HCT116 (cell line): ENCODE measurements at regions not wholly inside any gene's neighbourhood (a gene's known extent, or its start where the extent isn't known, plus 50 kb on each side); places are given as distances from the start of the nearest gene placed in this dataset.

Experiments used
- ATAC-seq: fragments of 200-7000 bp; cut with Tn5 transposase; 2 replicates; pipeline ENCODE4 v1.9.1; 2020; ENCODE audit warnings: mild to moderate bottlenecking, moderate library complexity
- BruUV-seq: library from RNA; stranded (reverse); fragments of 400-500 nt; replicated peaks from 2 replicates; lab custom pipeline; 2021; lab: Mats Ljungman, UMichigan
- CTCF ChIA-PET: fragments of 300-600 bp; sonication (Branson Sonifier 250); formaldehyde crosslinking; loops from one replicate; lab custom pipeline; 2021; ENCODE audit warnings: antibody characterized with exemption; lab: Charles Lee
- POLR2A ChIA-PET: fragments of 300-600, 350-600 bp; sonication (Branson Sonifier 250); formaldehyde crosslinking; loops from one replicate; lab custom pipeline; 2021; ENCODE audit warnings: antibody characterized with exemption; lab: Charles Lee
- RAD21 ChIA-PET, 2 experiments: fragments of 300-600 bp; sonication (Branson Sonifier 250); formaldehyde crosslinking; loops; one replicate each; lab custom pipeline; 2023; ENCODE audit warnings: low total read pairs in 2 of 2; ENCODE audit not compliant: uncharacterized antibody in 2 of 2, unreplicated experiment in 2 of 2, low non-redundant PET in 1 of 2; lab: Charles Lee
- DNase-seq: peaks from one replicate; pipeline ENCODE4 v3.0.0-alpha.2; 2010; ENCODE audit warnings: low read depth, low spot score
- H2AFZ ChIP-seq: fragments of 200-600 bp; shearing (Covaris generic), sonication (generic); 2 replicates; pipeline ENCODE4 v1.6.1; 2017; ENCODE audit warnings: low read depth, mixed run types, mixed read lengths, antibody characterized with exemption, low read length; ENCODE audit not compliant: poor library complexity, severe bottlenecking
- H3K27ac ChIP-seq: 2 replicates; pipeline ENCODE4 v1.5.1; 2012; ENCODE audit warnings: low read depth, low read length
- H3K27me3 ChIP-seq: fragments of 200-600 bp; sonication (generic); 2 replicates; pipeline ENCODE4 v1.6.1; 2016; ENCODE audit warnings: mixed run types, low read length, mixed read lengths; ENCODE audit not compliant: insufficient read depth
- H3K36me3 ChIP-seq, 2 experiments: fragments of 200-500 bp in 1 of 2; fragments of 200-600 bp in 1 of 2; sonication (Bioruptor generic) in 1 of 2; sonication (generic) in 1 of 2; 2 replicates each; pipeline versions ENCODE4 v1.5.1 to v1.6.1; 2014 to 2016; ENCODE audit warnings: low read length in 2 of 2, inconsistent platforms in 1 of 2, mixed read lengths in 1 of 2, mixed run types in 1 of 2; ENCODE audit not compliant: insufficient read depth in 2 of 2, control insufficient read depth in 1 of 2
- H3K4me1 ChIP-seq, 2 experiments: fragments of 200-600 bp in 1 of 2; sonication (generic) in 1 of 2; 2 replicates each; pipeline versions ENCODE4 v1.5.1 to v1.6.1; 2012 to 2017; ENCODE audit warnings: low read length in 2 of 2, inconsistent platforms in 1 of 2, mild to moderate bottlenecking in 1 of 2, mixed read lengths in 1 of 2, mixed run types in 1 of 2, moderate library complexity in 1 of 2; ENCODE audit not compliant: insufficient read depth in 2 of 2, control insufficient read depth in 1 of 2
- H3K4me2 ChIP-seq: fragments of 200-600 bp; sonication (generic); 2 replicates; pipeline ENCODE4 v1.6.1; 2017; ENCODE audit warnings: mixed run types, low read length, mixed read lengths
- H3K4me3 ChIP-seq, 2 experiments: fragments of 200-600 bp in 1 of 2; sonication (generic) in 1 of 2; replicated peaks in 1 of 2; 2 replicates each; pipeline ENCODE4 v1.5.1; 2011 to 2016; ENCODE audit warnings: low read length in 2 of 2, control low read depth in 1 of 2, low read depth in 1 of 2, mild to moderate bottlenecking in 1 of 2, mixed read lengths in 1 of 2, mixed run types in 1 of 2
- H3K79me2 ChIP-seq: fragments of 200-600 bp; sonication (generic); 2 replicates; pipeline ENCODE4 v1.6.1; 2017; ENCODE audit warnings: mild to moderate bottlenecking, mixed run types, low read length, moderate library complexity, mixed read lengths; ENCODE audit not compliant: insufficient read depth
- H3K9ac ChIP-seq: fragments of 200-600 bp; sonication (generic); 2 replicates; pipeline ENCODE4 v1.6.1; 2016; ENCODE audit warnings: low read length, mixed read lengths
- H3K9me2 ChIP-seq: fragments of 200-600 bp; sonication (generic), shearing (Covaris generic); 2 replicates; pipeline ENCODE4 v1.6.1; 2017; ENCODE audit warnings: mixed run types, mild to moderate bottlenecking, moderate library complexity; ENCODE audit not compliant: insufficient read depth
- H3K9me3 ChIP-seq, 2 experiments: fragments of 200-500 bp in 1 of 2; fragments of 200-600 bp in 1 of 2; sonication (Bioruptor generic) in 1 of 2; sonication (generic) in 1 of 2; 2 replicates each; pipeline ENCODE4 v1.6.1; 2014 to 2017; ENCODE audit warnings: low read length in 2 of 2, mixed read lengths in 2 of 2, inconsistent platforms in 1 of 2, low read depth in 1 of 2, mild to moderate bottlenecking in 1 of 2, mixed run types in 1 of 2, moderate library complexity in 1 of 2; ENCODE audit not compliant: control insufficient read depth in 1 of 2, insufficient read depth in 1 of 2
- H4K20me1 ChIP-seq: fragments of 200-600 bp; sonication (generic), shearing (Covaris generic); 2 replicates; pipeline ENCODE4 v1.6.1; 2017; ENCODE audit warnings: mixed run types, mild to moderate bottlenecking, moderate library complexity; ENCODE audit not compliant: insufficient read depth
- ATF3 ChIP-seq: IDR thresholded peaks from 2 replicates; pipeline ENCODE4 v1.6.1; 2012
- CBX3 ChIP-seq: IDR thresholded peaks from 2 replicates; pipeline ENCODE4 v1.6.1; 2012; ENCODE audit warnings: low read depth
- CEBPB ChIP-seq: IDR thresholded peaks from 2 replicates; pipeline ENCODE4 v1.6.1; 2012; ENCODE audit warnings: low read depth
- EGR1 ChIP-seq: IDR thresholded peaks from 2 replicates; pipeline ENCODE4 v1.6.1; 2012; ENCODE audit warnings: low read depth
- ELF1 ChIP-seq: IDR thresholded peaks from 2 replicates; pipeline ENCODE4 v1.6.1; 2012; ENCODE audit warnings: low read depth, borderline replicate concordance
- EZH2phosphoT487 ChIP-seq: fragments of 200-600 bp; IDR thresholded peaks from 2 replicates; pipeline ENCODE4 v1.6.1; 2018; ENCODE audit warnings: antibody characterized with exemption, borderline replicate concordance
- FOSL1 ChIP-seq: IDR thresholded peaks from 2 replicates; pipeline ENCODE4 v1.6.1; 2012; ENCODE audit warnings: low read depth
- MAX ChIP-seq: IDR thresholded peaks from 2 replicates; pipeline ENCODE4 v1.6.1; 2012
- POLR2A ChIP-seq: IDR thresholded peaks from 2 replicates; pipeline ENCODE4 v1.7.0; 2011; ENCODE audit warnings: borderline replicate concordance; ENCODE audit not compliant: insufficient read depth, insufficient read length; ENCODE audit errors: extremely low read depth
- RAD21 ChIP-seq: IDR thresholded peaks from 2 replicates; pipeline ENCODE4 v1.6.1; 2012; ENCODE audit warnings: low read depth, mild to moderate bottlenecking
- REST ChIP-seq: IDR thresholded peaks from 2 replicates; pipeline ENCODE4 v1.6.1; 2012; ENCODE audit warnings: low read depth
- SIN3A ChIP-seq: IDR thresholded peaks from 2 replicates; pipeline ENCODE4 v1.6.1; 2012; ENCODE audit warnings: low read depth
- SRF ChIP-seq: IDR thresholded peaks from 2 replicates; pipeline ENCODE4 v1.6.1; 2012; ENCODE audit warnings: low read depth
- TCF7L2 ChIP-seq: IDR thresholded peaks from 2 replicates; pipeline ENCODE4 v1.7.0; 2011; ENCODE audit warnings: borderline replicate concordance, inconsistent platforms; ENCODE audit not compliant: insufficient read depth, insufficient read length; ENCODE audit errors: extremely low read depth
- YY1 ChIP-seq: IDR thresholded peaks from 2 replicates; pipeline ENCODE4 v1.6.1; 2011; ENCODE audit warnings: low read length, low read depth, moderate library complexity, mild to moderate bottlenecking; ENCODE audit not compliant: insufficient replicate concordance; ENCODE audit errors: extremely low read depth
- intact Hi-C: fragments of 100-400 bp; cut with micrococcal nuclease; formaldehyde crosslinking; loops from 2 replicates; pipeline ENCODE4 v1.10.0; 2022

- intact Hi-C loops = no loop called here
- no peak overlapping the region for H3K4me3 ChIP-seq
- H3K9ac ChIP-seq = no peak overlapping the region
- BruUV-seq = no TSS peak
- H4K20me1 ChIP-seq = no peaks in the 10 kb centered on the region
- no peak for DNase-seq
- H3K9me2 ChIP-seq = no peaks in the 10 kb centered on the region
- TF ChIP-seq CEBPB = no peak
- no peak for TF ChIP-seq EZH2phosphoT487
- TF ChIP-seq EGR1 = no peak
- TF ChIP-seq, all 23 proteins: peak for 0
- no peaks in the 10 kb centered on the region for H3K36me3 ChIP-seq
- H3K4me1 ChIP-seq = no peaks in the 10 kb centered on the region
- POLR2A ChIA-PET = no interaction called here
- H3K27ac ChIP-seq = no peak overlapping the region
- H2AFZ ChIP-seq = no peak overlapping the region
- H3K79me2 ChIP-seq = no peaks in the 10 kb centered on the region
- RAD21 ChIA-PET = no interaction called here
- ATAC-seq = no peak
- H3K4me2 ChIP-seq = no peak overlapping the region
- H3K9me3 ChIP-seq = no peaks in the 10 kb centered on the region; a peak in 1 of 4 replicates
- H3K27me3 ChIP-seq = no peaks in the 10 kb centered on the region
- CTCF ChIA-PET = no interaction called here
Observed at GRCh38 chr14:105665247-105665950, 139.0 kb downstream of the TMEM121 start.

GRCh38 chr14:105665951-105666277, 139.5 kb downstream of the TMEM121 start:
- CTCF ChIA-PET = no interaction called here
- no peak for ATAC-seq
- DNase-seq = no peak
- H3K79me2 ChIP-seq = no peaks in the 10 kb centered on the region
- POLR2A ChIA-PET = no interaction called here
- H3K4me1 ChIP-seq = no peaks in the 10 kb centered on the region
- H2AFZ ChIP-seq = no peak overlapping the region
- H3K9me3 ChIP-seq = no peaks in the 10 kb centered on the region
- RAD21 ChIA-PET = no interaction called here
- H3K27me3 ChIP-seq = no peaks in the 10 kb centered on the region
- no peaks in the 10 kb centered on the region for H4K20me1 ChIP-seq
- BruUV-seq = no TSS peak
- H3K4me3 ChIP-seq = no peak overlapping the region
- no peak overlapping the region for H3K4me2 ChIP-seq
- no peaks in the 10 kb centered on the region for H3K9me2 ChIP-seq
- intact Hi-C loops = no loop called here
- no peaks in the 10 kb centered on the region for H3K36me3 ChIP-seq
- TF ChIP-seq SRF = no peak
- TF ChIP-seq TCF7L2 = no peak
- TF ChIP-seq CBX3 = no peak
- no peak for TF ChIP-seq RAD21
- TF ChIP-seq SIN3A = no peak
- no peak for TF ChIP-seq POLR2A
- no peak for TF ChIP-seq ATF3
- no peak for TF ChIP-seq REST
- TF ChIP-seq YY1 = no peak
- TF ChIP-seq FOSL1 = no peak
- no peak for TF ChIP-seq MAX
- TF ChIP-seq ELF1 = no peak
- H3K9ac ChIP-seq = no peak overlapping the region
- H3K27ac ChIP-seq = no peak overlapping the region
